Stomach (tissue), 4 donors: ENCODE measurements at regions not wholly inside any gene's neighbourhood (a gene's known extent, or its start where the extent isn't known, plus 50 kb on each side); places are given as distances from the start of the nearest gene placed in this dataset.

Source experiments
- EP300 ChIP-seq: sonication (generic); formaldehyde crosslinking; IDR thresholded peaks from one replicate; pipeline ENCODE4 v1.6.1; 2017; ENCODE audit warnings: antibody characterized with exemption
- POLR2A ChIP-seq, 4 donors: fragments of 450-650 bp; IDR thresholded peaks; one replicate each; pipeline ENCODE4 v1.6.1; 2016; ENCODE audit warnings: antibody characterized with exemption in 4 of 4, control low read depth in 2 of 4, mild to moderate bottlenecking in 1 of 4, moderate library complexity in 1 of 4
- POLR2AphosphoS5 ChIP-seq, 3 donors: sonication (generic); formaldehyde crosslinking; IDR thresholded peaks; one replicate each; pipeline ENCODE4 v1.6.1; 2016; ENCODE audit warnings: antibody characterized with exemption in 3 of 3
- TF ChIP-seq, protein P1 (sequence below), 7 experiments: fragments of 450-650 bp in 4 of 7; fragments of 200-600 bp in 3 of 7; sonication (generic) in 3 of 7; IDR thresholded peaks; one replicate each; pipeline ENCODE4 v1.5.1; 2016 to 2019; ENCODE audit warnings: antibody characterized with exemption in 7 of 7, control low read depth in 2 of 7, mild to moderate bottlenecking in 1 of 7

DNA sequence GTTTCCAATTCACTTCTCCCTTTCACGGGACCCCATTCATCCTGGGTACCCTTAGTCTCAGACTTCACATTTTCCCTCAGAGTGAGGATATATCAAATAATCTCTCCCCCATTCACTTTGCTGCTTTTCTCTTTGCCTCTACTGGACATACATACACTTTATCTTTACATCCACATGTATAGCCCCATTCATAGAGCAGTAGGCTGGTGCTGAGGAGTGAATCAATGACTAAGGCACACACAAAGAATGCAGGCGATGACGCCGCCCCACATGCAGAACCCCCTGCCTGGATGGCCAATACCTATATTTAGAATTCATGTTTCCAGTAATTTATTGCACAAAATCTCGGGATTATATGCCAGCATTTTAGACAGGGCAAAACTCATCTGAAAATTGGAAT is 554.3 kb upstream of the TENM3 start:
- TF ChIP-seq, protein P1, sequence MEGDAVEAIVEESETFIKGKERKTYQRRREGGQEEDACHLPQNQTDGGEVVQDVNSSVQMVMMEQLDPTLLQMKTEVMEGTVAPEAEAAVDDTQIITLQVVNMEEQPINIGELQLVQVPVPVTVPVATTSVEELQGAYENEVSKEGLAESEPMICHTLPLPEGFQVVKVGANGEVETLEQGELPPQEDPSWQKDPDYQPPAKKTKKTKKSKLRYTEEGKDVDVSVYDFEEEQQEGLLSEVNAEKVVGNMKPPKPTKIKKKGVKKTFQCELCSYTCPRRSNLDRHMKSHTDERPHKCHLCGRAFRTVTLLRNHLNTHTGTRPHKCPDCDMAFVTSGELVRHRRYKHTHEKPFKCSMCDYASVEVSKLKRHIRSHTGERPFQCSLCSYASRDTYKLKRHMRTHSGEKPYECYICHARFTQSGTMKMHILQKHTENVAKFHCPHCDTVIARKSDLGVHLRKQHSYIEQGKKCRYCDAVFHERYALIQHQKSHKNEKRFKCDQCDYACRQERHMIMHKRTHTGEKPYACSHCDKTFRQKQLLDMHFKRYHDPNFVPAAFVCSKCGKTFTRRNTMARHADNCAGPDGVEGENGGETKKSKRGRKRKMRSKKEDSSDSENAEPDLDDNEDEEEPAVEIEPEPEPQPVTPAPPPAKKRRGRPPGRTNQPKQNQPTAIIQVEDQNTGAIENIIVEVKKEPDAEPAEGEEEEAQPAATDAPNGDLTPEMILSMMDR (IDR thresholded peaks at IDR 0.05): no peak
- TF ChIP-seq POLR2A (IDR thresholded peaks at IDR 0.05) (no peak), EP300 (no peak), POLR2AphosphoS5 (IDR thresholded peaks at IDR 0.05) (no peak)
